Keratinocyte (primary cell): ENCODE measurements at regions not wholly inside any gene's neighbourhood (a gene's known extent, or its start where the extent isn't known, plus 50 kb on each side); places are given as distances from the start of the nearest gene placed in this dataset.

Experiments
- EZH2 ChIP-seq: IDR thresholded peaks from one replicate; pipeline ENCODE4 v1.6.1; 2012; ENCODE audit warnings: inconsistent platforms, mild to moderate bottlenecking, low read length, moderate library complexity
- TF ChIP-seq, protein P1 (sequence below), 3 experiments: IDR thresholded peaks in 1 of 3; conservative IDR thresholded peaks in 1 of 3; optimal IDR thresholded peaks in 1 of 3; 2 replicates in 2 of 3; 3 replicates in 1 of 3; pipeline versions ENCODE3 to v1.5.1; 2011; ENCODE audit warnings: low read length in 3 of 3, mild to moderate bottlenecking in 3 of 3, moderate library complexity in 2 of 3, control low read depth in 1 of 3, inconsistent platforms in 1 of 3; ENCODE audit not compliant: insufficient read depth in 2 of 3; ENCODE audit errors: extremely low read depth in 1 of 3

GRCh38 chr2:168357797-168358472 is 98.1 kb upstream of the CERS6 start:
- TF ChIP-seq, protein P1, sequence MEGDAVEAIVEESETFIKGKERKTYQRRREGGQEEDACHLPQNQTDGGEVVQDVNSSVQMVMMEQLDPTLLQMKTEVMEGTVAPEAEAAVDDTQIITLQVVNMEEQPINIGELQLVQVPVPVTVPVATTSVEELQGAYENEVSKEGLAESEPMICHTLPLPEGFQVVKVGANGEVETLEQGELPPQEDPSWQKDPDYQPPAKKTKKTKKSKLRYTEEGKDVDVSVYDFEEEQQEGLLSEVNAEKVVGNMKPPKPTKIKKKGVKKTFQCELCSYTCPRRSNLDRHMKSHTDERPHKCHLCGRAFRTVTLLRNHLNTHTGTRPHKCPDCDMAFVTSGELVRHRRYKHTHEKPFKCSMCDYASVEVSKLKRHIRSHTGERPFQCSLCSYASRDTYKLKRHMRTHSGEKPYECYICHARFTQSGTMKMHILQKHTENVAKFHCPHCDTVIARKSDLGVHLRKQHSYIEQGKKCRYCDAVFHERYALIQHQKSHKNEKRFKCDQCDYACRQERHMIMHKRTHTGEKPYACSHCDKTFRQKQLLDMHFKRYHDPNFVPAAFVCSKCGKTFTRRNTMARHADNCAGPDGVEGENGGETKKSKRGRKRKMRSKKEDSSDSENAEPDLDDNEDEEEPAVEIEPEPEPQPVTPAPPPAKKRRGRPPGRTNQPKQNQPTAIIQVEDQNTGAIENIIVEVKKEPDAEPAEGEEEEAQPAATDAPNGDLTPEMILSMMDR (optimal IDR thresholded peaks at IDR 0.05 in 1 of 3, IDR thresholded peaks at IDR 0.05 in 1 of 3, conservative IDR thresholded peaks at IDR 0.05 in 1 of 3; ENCODE audit: extremely low read depth in 1 of 3, insufficient read depth in 2 of 3, low read length in 3 of 3), result no peak
- TF ChIP-seq EZH2, result no peak
